Lung (tissue), 10 donors: ENCODE measurements at regions not wholly inside any gene's neighbourhood (a gene's known extent, or its start where the extent isn't known, plus 50 kb on each side); places are given as distances from the start of the nearest gene placed in this dataset. TPM values are rescaled to one million over a fixed set of nuclear protein-coding genes. Genes with fewer than 3 reads are reported as not detected.
"Not testable (repeated sequence)": the region's sequence is repeated elsewhere in the genome, so short reads cannot be mapped to it uniquely, and the experiment has no call there.

Experiments used
- ATAC-seq: fragments of 200-7000 bp; cut with Tn5 transposase; one replicate; pipeline ENCODE4 v1.9.1; 2020; ENCODE audit warnings: moderate number of reproducible peaks; ENCODE audit not compliant: insufficient read depth, low FRiP score
- DNase-seq, 3 donors: peaks; one replicate each; pipeline ENCODE4 v3.0.0-alpha.2; 2013 to 2017
- H3K27ac ChIP-seq, 2 donors: one replicate each; pipeline ENCODE4 v1.5.1; 2013; ENCODE audit warnings: mild to moderate bottlenecking in 2 of 2, moderate library complexity in 2 of 2, control low read depth in 1 of 2, inconsistent platforms in 1 of 2, low read depth in 1 of 2, low read length in 1 of 2
- H3K27me3 ChIP-seq, 3 donors: one replicate each; pipeline ENCODE4 v1.5.1; 2013; ENCODE audit warnings: low read length in 2 of 3; ENCODE audit not compliant: control insufficient read depth in 3 of 3, insufficient read depth in 3 of 3
- H3K36me3 ChIP-seq, 4 donors: one replicate each; pipeline ENCODE4 v1.5.1; 2013; ENCODE audit warnings: low read length in 4 of 4, mild to moderate bottlenecking in 1 of 4, moderate library complexity in 1 of 4; ENCODE audit not compliant: control insufficient read depth in 4 of 4, insufficient read depth in 4 of 4
- H3K4me1 ChIP-seq, 5 donors: one replicate each; pipeline ENCODE4 v1.5.1; 2013; ENCODE audit warnings: low read length in 5 of 5, mild to moderate bottlenecking in 2 of 5, moderate library complexity in 1 of 5; ENCODE audit not compliant: control insufficient read depth in 5 of 5, insufficient read depth in 5 of 5
- H3K4me3 ChIP-seq: one replicate; pipeline ENCODE4 v1.5.1; 2013; ENCODE audit warnings: mild to moderate bottlenecking, control low read depth, moderate library complexity
- H3K9ac ChIP-seq, 2 donors: one replicate each; pipeline ENCODE4 v1.5.1; 2013; ENCODE audit warnings: low read length in 2 of 2, control low read depth in 1 of 2; ENCODE audit not compliant: insufficient read depth in 1 of 2
- H3K9me3 ChIP-seq, 4 donors: one replicate each; pipeline ENCODE4 v1.5.1; 2013; ENCODE audit warnings: low read length in 3 of 4, mild to moderate bottlenecking in 1 of 4, moderate library complexity in 1 of 4; ENCODE audit not compliant: control insufficient read depth in 4 of 4, insufficient read depth in 3 of 4
- whole genome bisulfite sequencing, 2 donors: extraction: QIAGEN DNeasy Blood & Tissue Kit; methylation state at CpG; one replicate each; pipeline ENCODE4 v1.1.7; 2013; 5-methylcytosine and 5-hydroxymethylcytosine counted together
- small RNA-seq: library from RNA; depleted of rRNA; stranded (forward); fragments of <200 nt; gene quantifications from one replicate; pipeline ENCODE3, GENCODE V24; 2014; ENCODE audit warnings: low replicate concordance
- donor health status: Bipolar disorder and iron deficiency.
- donor health status: healthy.
- donor health status: DM: yes; HTN: yes; CAD: no.

GRCh38 chr2:89606514-89606913, 915.0 kb downstream of the RPIA start:
- not testable (repeated sequence) for H3K27ac ChIP-seq, ATAC-seq, H3K4me3 ChIP-seq, H3K4me1 ChIP-seq, H3K36me3 ChIP-seq, H3K27me3 ChIP-seq, DNase-seq, H3K9ac ChIP-seq, H3K9me3 ChIP-seq
- 75 to 78% methylated on average over 2 of the region's 2 CpGs for WGBS, 2 donors

GRCh38 chr2:89610207-89610926, 918.9 kb downstream of the RPIA start:
- H3K27ac ChIP-seq, H3K4me3 ChIP-seq, H3K9ac ChIP-seq, DNase-seq, H3K4me1 ChIP-seq, H3K36me3 ChIP-seq, ATAC-seq, H3K9me3 ChIP-seq, H3K27me3 ChIP-seq: not testable (repeated sequence)
- 93 to 95% methylated on average over 33 of the region's 33 CpGs for WGBS, 2 donors

GRCh38 chr2:89610927-89611515, 919.5 kb downstream of the RPIA start:
- H3K27me3 ChIP-seq, H3K4me1 ChIP-seq, H3K9me3 ChIP-seq, DNase-seq, H3K4me3 ChIP-seq, ATAC-seq, H3K27ac ChIP-seq, H3K36me3 ChIP-seq, H3K9ac ChIP-seq: not testable (repeated sequence)
- WGBS, 2 donors = 74 to 78% methylated on average over 37 of the region's 37 CpGs

- not testable (repeated sequence) for H3K27me3 ChIP-seq, DNase-seq, H3K9ac ChIP-seq, H3K4me3 ChIP-seq, H3K36me3 ChIP-seq, H3K4me1 ChIP-seq, H3K9me3 ChIP-seq, ATAC-seq, H3K27ac ChIP-seq
- 6 to 8% methylated on average over 40 to 41 of the region's 42 CpGs for WGBS, 2 donors
These were observed 920.2 kb downstream of the RPIA start for GRCh38 chr2:89611710-89612109.

- H3K9me3 ChIP-seq, DNase-seq, H3K27ac ChIP-seq, H3K9ac ChIP-seq, H3K36me3 ChIP-seq, H3K4me3 ChIP-seq, H3K27me3 ChIP-seq, H3K4me1 ChIP-seq, ATAC-seq: not testable (repeated sequence)
- 23 to 34% methylated on average over 12 to 13 of the region's 20 CpGs for WGBS, 2 donors
These were observed 957.8 kb downstream of the RPIA start for GRCh38 chr2:89649268-89649667.

GRCh38 chr2:89679254-89679653, 987.8 kb downstream of the RPIA start:
- H3K4me3 ChIP-seq, H3K4me1 ChIP-seq, DNase-seq, H3K27ac ChIP-seq, ATAC-seq, H3K27me3 ChIP-seq, H3K9ac ChIP-seq, H3K9me3 ChIP-seq, H3K36me3 ChIP-seq: not testable (repeated sequence)
- WGBS, 2 donors = 88 to 89% methylated on average over 4 of the region's 4 CpGs

Small RNA genes in the stretch of these regions (small RNA-seq; reads per million reads assigned to genes)
- not detected for gene RF00001
